M059J (cell line): ENCODE measurements at regions not wholly inside any gene's neighbourhood (a gene's known extent, or its start where the extent isn't known, plus 50 kb on each side); places are given as distances from the start of the nearest gene placed in this dataset.
A peak's percentile ranks its signal among the peaks of the same experiment; 100 is the strongest.

ENCODE experiments used
- DNase-seq: peaks from one replicate; pipeline ENCODE4 v3.0.0-alpha.2; 2012; ENCODE audit warnings: low read depth

- DNase-seq: no peak
These were observed 149.7 kb upstream of the RRP15 start for GRCh38 chr1:218135371-218135770.

GRCh38 chr1:218139761-218140160, 145.3 kb upstream of the RRP15 start:
- DNase-seq: no peak

GRCh38 chr1:218156595-218156994, 128.5 kb upstream of the RRP15 start:
- no peak for DNase-seq

GRCh38 chr1:218163371-218163770, 121.7 kb upstream of the RRP15 start:
- no peak for DNase-seq

GRCh38 chr1:218164111-218164929, 120.8 kb upstream of the RRP15 start:
- peak; percentile 32 for DNase-seq

GRCh38 chr1:218164930-218165700, 120.0 kb upstream of the RRP15 start:
- DNase-seq: peak; percentile 33

GRCh38 chr1:218165701-218166114, 119.4 kb upstream of the RRP15 start:
- no peak for DNase-seq

- DNase-seq: no peak
These were observed 118.7 kb upstream of the RRP15 start for GRCh38 chr1:218166268-218166945.

- DNase-seq: peak; percentile 48
These were observed 113.7 kb upstream of the RRP15 start for GRCh38 chr1:218171302-218171893.

- DNase-seq: peak; percentile 27
These were observed 102.6 kb upstream of the RRP15 start for GRCh38 chr1:218182455-218182854.

- peak; percentile 31 for DNase-seq
These were observed 84.1 kb upstream of the RRP15 start for GRCh38 chr1:218200979-218201378.

GRCh38 chr1:218201601-218202000, 83.5 kb upstream of the RRP15 start:
- DNase-seq: no peak

- DNase-seq: no peak
These were observed 79.4 kb upstream of the RRP15 start for GRCh38 chr1:218205721-218206120.

- DNase-seq: peak; percentile 23
These were observed 77.9 kb upstream of the RRP15 start for GRCh38 chr1:218207194-218207593.

- peak; percentile 80 for DNase-seq
These were observed 75.7 kb upstream of the RRP15 start for GRCh38 chr1:218209351-218209861.

GRCh38 chr1:218211241-218211640, 73.9 kb upstream of the RRP15 start:
- peak; percentile 43 for DNase-seq

GRCh38 chr1:218217040-218217439, 68.1 kb upstream of the RRP15 start:
- no peak for DNase-seq

- DNase-seq: no peak
These were observed 65.6 kb upstream of the RRP15 start for GRCh38 chr1:218219460-218219859.

- no peak for DNase-seq
These were observed 61.0 kb upstream of the RRP15 start for GRCh38 chr1:218224101-218224500.

- DNase-seq: no peak
These were observed 59.1 kb upstream of the RRP15 start for GRCh38 chr1:218226005-218226404.
